HepG2 (cell line): ENCODE measurements at regions not wholly inside any gene's neighbourhood (a gene's known extent, or its start where the extent isn't known, plus 50 kb on each side); places are given as distances from the start of the nearest gene placed in this dataset.

ENCODE experiments used
- ATAC-seq: fragments of 200-7000 bp; cut with Tn5 transposase; 3 replicates; pipeline ENCODE4 v1.9.1; 2020; ENCODE audit warnings: mild to moderate bottlenecking, moderate library complexity
- BruUV-seq: library from RNA; stranded (reverse); fragments of 400-500 nt; replicated peaks from 2 replicates; lab custom pipeline; 2021; lab: Mats Ljungman, UMichigan
- CTCF ChIA-PET: fragments of 300-600 bp; formaldehyde crosslinking; extraction: SDS; loops from one replicate; lab custom pipeline; 2021; ENCODE audit warnings: low total read pairs, inconsistent platforms, low intra/inter-chr PET ratio; lab: Yijun Ruan, JAX
- POLR2A ChIA-PET: fragments of 350-600 bp; sonication (Branson Sonifier 250); formaldehyde crosslinking; loops from one replicate; lab custom pipeline; 2020; ENCODE audit warnings: antibody characterized with exemption, inconsistent platforms; lab: Yijun Ruan, JAX
- DNase-seq: peaks from one replicate; pipeline ENCODE4 v3.0.0-alpha.2; 2015; ENCODE audit warnings: low spot score
- FAIRE-seq: peaks from 3 replicates; lab custom pipeline; 2011; peaks lifted over from hg19 to GRCh38; lab: Jason Lieb, UNC
- H2AFZ ChIP-seq: one replicate; pipeline ENCODE4 v1.6.1; 2011; ENCODE audit warnings: low read length, inconsistent platforms
- H3K27ac ChIP-seq: fragments of 300-600 bp; 3 replicates; pipeline ENCODE4 v1.8.0; 2011; ENCODE audit warnings: mixed run types, mild to moderate bottlenecking, mixed read lengths, low read length, inconsistent platforms; ENCODE audit not compliant: insufficient read depth; ENCODE audit errors: extremely low read length
- H3K27me3 ChIP-seq, 2 experiments: fragments of 200-600 bp in 1 of 2; 2 replicates in 1 of 2; 3 replicates in 1 of 2; pipeline versions ENCODE4 v1.6.0 to v1.8.0; 2011; ENCODE audit warnings: low read length in 2 of 2, mild to moderate bottlenecking in 2 of 2, moderate library complexity in 2 of 2, inconsistent platforms in 1 of 2; ENCODE audit not compliant: insufficient read depth in 2 of 2, control insufficient read depth in 1 of 2
- H3K36me3 ChIP-seq, 2 experiments: fragments of 200-600 bp in 1 of 2; replicated peaks in 1 of 2; 2 replicates in 1 of 2; 3 replicates in 1 of 2; pipeline versions ENCODE4 v1.5.1 to v1.8.0; 2011; ENCODE audit warnings: low read length in 2 of 2, inconsistent platforms in 1 of 2; ENCODE audit not compliant: insufficient read depth in 2 of 2, control insufficient read depth in 1 of 2
- H3K4me1 ChIP-seq: 2 replicates; pipeline ENCODE4 v1.5.1; 2012; ENCODE audit warnings: low read length, inconsistent platforms; ENCODE audit not compliant: insufficient read depth
- H3K4me2 ChIP-seq: 2 replicates; pipeline ENCODE4 v1.6.0; 2011; ENCODE audit warnings: low read depth, low read length, inconsistent platforms
- H3K4me3 ChIP-seq, 3 experiments: fragments of 200-600 bp in 1 of 3; sonication (generic), shearing (Covaris generic) in 1 of 3; replicated peaks in 1 of 3; 2 replicates each; pipeline ENCODE4 v1.5.1; 2011 to 2016; ENCODE audit warnings: low read length in 3 of 3, inconsistent platforms in 2 of 3, low read depth in 2 of 3, mild to moderate bottlenecking in 2 of 3, control low read depth in 1 of 3, mixed read lengths in 1 of 3; ENCODE audit not compliant: insufficient read depth in 1 of 3
- H3K79me2 ChIP-seq: one replicate; pipeline ENCODE4 v1.6.1; 2011; ENCODE audit warnings: low read length, inconsistent platforms; ENCODE audit not compliant: insufficient read depth
- H3K9ac ChIP-seq: 2 replicates; pipeline ENCODE4 v1.6.0; 2011; ENCODE audit warnings: mild to moderate bottlenecking, low read depth, low read length, inconsistent platforms; ENCODE audit not compliant: insufficient read depth
- H3K9me3 ChIP-seq: 2 replicates; pipeline ENCODE4 v1.5.1; 2012; ENCODE audit warnings: mild to moderate bottlenecking, low read length
- H4K20me1 ChIP-seq: 2 replicates; pipeline ENCODE4 v1.6.0; 2011; ENCODE audit warnings: inconsistent platforms, mild to moderate bottlenecking, low read length, moderate library complexity; ENCODE audit not compliant: insufficient read depth
- CHD2 ChIP-seq: IDR thresholded peaks from 2 replicates; pipeline ENCODE4 v1.6.1; 2011; ENCODE audit warnings: low read depth, low read length, improper control_type of control experiment
- NONO ChIP-seq, 2 experiments: fragments of 450-650 bp in 1 of 2; sonication (generic) in 1 of 2; formaldehyde crosslinking in 1 of 2; IDR thresholded peaks in 1 of 2; conservative IDR thresholded peaks in 1 of 2; 2 replicates each; pipeline versions ENCODE4 v1.6.1 to v1.8.0; 2017 to 2022; ENCODE audit warnings: mild to moderate bottlenecking in 1 of 2, missing genetic modification reagents in 1 of 2, moderate library complexity in 1 of 2
- SALL1 ChIP-seq: sonication (generic); formaldehyde crosslinking; IDR thresholded peaks from 2 replicates; pipeline ENCODE4 v1.8.0; 2022; ENCODE audit warnings: mild to moderate bottlenecking, missing genetic modification reagents
- THAP11 ChIP-seq: IDR thresholded peaks from 2 replicates; pipeline ENCODE4 v1.6.1; 2016; ENCODE audit warnings: missing biosample characterization, missing genetic modification reagents
- ZBTB38 ChIP-seq: sonication (generic); formaldehyde crosslinking; IDR thresholded peaks from 2 replicates; pipeline ENCODE4 v1.5.1; 2020; ENCODE audit warnings: mild to moderate bottlenecking, missing genetic modification reagents
- ZFP1 ChIP-seq: IDR thresholded peaks from 2 replicates; pipeline ENCODE4 v1.6.1; 2016
- ZNF7 ChIP-seq: IDR thresholded peaks from 2 replicates; pipeline ENCODE4 v1.6.1; 2016; ENCODE audit warnings: missing biosample characterization, missing genetic modification reagents
- ZNF878 ChIP-seq: sonication (generic); formaldehyde crosslinking; IDR thresholded peaks from 2 replicates; pipeline ENCODE4 v1.8.1; 2023; ENCODE audit warnings: mild to moderate bottlenecking, missing genetic modification reagents, moderate library complexity
- WGBS: methylation state at CpG from one replicate; pipeline ENCODE4 v1.1.6; 2017; ENCODE audit warnings: low lambda C conversion rate; 5-methylcytosine and 5-hydroxymethylcytosine counted together
- in situ Hi-C: cut with HindIII; loops from 2 replicates; pipeline ENCODE4 v1.10.0; 2017; ENCODE audit warnings: low pct_unique_long_range_greater_than_20kb; ENCODE audit not compliant: extremely low pct_ligation_motif_present
- intact Hi-C: fragments of 100-400 bp; cut with micrococcal nuclease; formaldehyde crosslinking; loops from one replicate; pipeline ENCODE4 v1.10.0; 2022; ENCODE audit not compliant: unreplicated experiment
- TF ChIP-seq, protein P1 (sequence below): sonication (generic); formaldehyde crosslinking; conservative IDR thresholded peaks from 2 replicates; pipeline ENCODE4 v1.4.0; 2020; ENCODE audit warnings: missing genetic modification reagents

DNA sequence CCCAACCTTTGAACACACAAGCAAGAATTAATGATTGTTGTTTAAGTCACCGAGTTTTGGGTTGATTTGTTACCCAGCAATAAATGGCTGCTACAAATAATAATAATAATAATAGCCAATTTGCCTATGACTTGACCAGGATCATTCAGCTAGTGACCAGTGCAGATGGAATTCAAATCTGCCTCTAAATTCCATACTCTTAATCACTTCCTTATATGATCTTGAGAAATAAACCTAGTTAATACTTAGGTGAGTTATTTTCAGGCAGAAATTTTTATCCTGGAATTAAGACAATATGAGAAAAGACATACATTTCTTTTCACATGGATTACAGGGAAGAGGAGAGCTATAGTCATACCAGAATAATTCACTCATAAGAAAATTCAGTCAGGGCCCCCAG is 116.0 kb upstream of the GALNT15 start:
- DNase-seq (no peak), FAIRE-seq (no peak), ATAC-seq (no peak)
- Histone ChIP-seq H3K4me2 (no peak overlapping the region), H3K36me3 (no peaks in the 10 kb centered on the region), H2AFZ (no peak overlapping the region), H3K9me3 (no peaks in the 10 kb centered on the region), H3K4me3 (no peak overlapping the region), H3K4me1 (peaks cover 77% of the 10 kb centered on the region), H3K27me3 (no peaks in the 10 kb centered on the region), H3K27ac (no peak overlapping the region), H3K79me2 (no peaks in the 10 kb centered on the region), H4K20me1 (no peaks in the 10 kb centered on the region), H3K9ac (no peak overlapping the region)
- intact Hi-C loops (no loop called here), in situ Hi-C loops (no loop called here)
- TF ChIP-seq ZFP1 (CRISPR knock-in tag): no peak
- no peak for TF ChIP-seq NONO (IDR thresholded peaks at IDR 0.05)
- TF ChIP-seq NONO (CRISPR knock-in tag; conservative IDR thresholded peaks at IDR 0.05): no peak
- no peak for TF ChIP-seq CHD2
- TF ChIP-seq ZNF7 (CRISPR knock-in tag): no peak
- POLR2A ChIA-PET: interaction anchor here (1.0 to 4.0 kb wide), 3 partner anchors 12 to 193 kb away, joined by 3 to 60 read pairs (median 22); no protein-coding TSS in a partner anchor
- 100% methylated on average over 1 of the region's 1 CpG for WGBS
- CTCF ChIA-PET: no interaction called here
- no TSS peak for BruUV-seq

DNA sequence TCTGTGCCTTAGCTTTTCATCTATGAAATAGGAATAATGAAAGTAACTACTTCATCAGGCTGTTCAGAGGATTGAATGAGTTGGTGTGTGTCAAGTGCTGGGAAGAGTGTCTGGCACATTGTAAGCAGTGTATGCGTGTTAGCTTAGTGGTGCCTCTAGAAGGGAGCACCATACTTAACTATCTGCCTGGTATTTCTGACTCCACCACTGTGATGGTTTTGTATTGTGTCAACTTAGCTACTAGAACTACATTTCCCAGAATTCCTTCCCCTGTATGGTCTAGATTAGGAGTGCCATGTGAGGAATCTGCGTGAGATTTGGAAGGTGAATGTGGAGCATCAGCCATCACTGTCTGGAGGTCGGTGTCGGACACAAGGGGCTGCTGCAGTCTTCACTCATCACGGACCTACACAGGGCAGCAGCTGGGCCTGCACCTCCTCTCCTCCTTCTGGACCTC is 115.4 kb upstream of the GALNT15 start:
- DNase-seq (no peak), FAIRE-seq (no peak), ATAC-seq (no peak)
- no peaks in the 10 kb centered on the region for H3K36me3 ChIP-seq
- 97% methylated on average over 5 of the region's 5 CpGs for WGBS
- no peak overlapping the region for H2AFZ ChIP-seq
- H3K4me1 ChIP-seq: peaks cover 71% of the 10 kb centered on the region
- no TSS peak for BruUV-seq
- ChIA-PET CTCF (no interaction called here), POLR2A (interaction anchor here (1.0 to 4.0 kb wide), 4 partner anchors 11 to 193 kb away, joined by 3 to 60 read pairs (median 13); no protein-coding TSS in a partner anchor)
- intact Hi-C loops (no loop called here), in situ Hi-C loops (no loop called here)
- no peak overlapping the region for H3K4me3 ChIP-seq
- H3K9ac ChIP-seq: 0 out of 2 replicates have a peak overlapping the region, but pooled peaks have one; percentile 47
- peak overlapping the region; percentile 60 for H3K4me2 ChIP-seq
- H3K27me3 ChIP-seq: no peaks in the 10 kb centered on the region
- H3K79me2 ChIP-seq: no peaks in the 10 kb centered on the region
- no peaks in the 10 kb centered on the region for H3K9me3 ChIP-seq
- H4K20me1 ChIP-seq: no peaks in the 10 kb centered on the region
- peak overlapping the region; percentile 69 for H3K27ac ChIP-seq
- TF ChIP-seq SALL1 (CRISPR knock-in tag): 0 out of 2 replicates have a peak, but pooled peaks have one; percentile 20
- TF ChIP-seq THAP11: peak; percentile 93
- TF ChIP-seq ZBTB38 (CRISPR knock-in tag): no peak
- TF ChIP-seq ZNF878 (CRISPR knock-in tag): no peak
- TF ChIP-seq, protein P1, sequence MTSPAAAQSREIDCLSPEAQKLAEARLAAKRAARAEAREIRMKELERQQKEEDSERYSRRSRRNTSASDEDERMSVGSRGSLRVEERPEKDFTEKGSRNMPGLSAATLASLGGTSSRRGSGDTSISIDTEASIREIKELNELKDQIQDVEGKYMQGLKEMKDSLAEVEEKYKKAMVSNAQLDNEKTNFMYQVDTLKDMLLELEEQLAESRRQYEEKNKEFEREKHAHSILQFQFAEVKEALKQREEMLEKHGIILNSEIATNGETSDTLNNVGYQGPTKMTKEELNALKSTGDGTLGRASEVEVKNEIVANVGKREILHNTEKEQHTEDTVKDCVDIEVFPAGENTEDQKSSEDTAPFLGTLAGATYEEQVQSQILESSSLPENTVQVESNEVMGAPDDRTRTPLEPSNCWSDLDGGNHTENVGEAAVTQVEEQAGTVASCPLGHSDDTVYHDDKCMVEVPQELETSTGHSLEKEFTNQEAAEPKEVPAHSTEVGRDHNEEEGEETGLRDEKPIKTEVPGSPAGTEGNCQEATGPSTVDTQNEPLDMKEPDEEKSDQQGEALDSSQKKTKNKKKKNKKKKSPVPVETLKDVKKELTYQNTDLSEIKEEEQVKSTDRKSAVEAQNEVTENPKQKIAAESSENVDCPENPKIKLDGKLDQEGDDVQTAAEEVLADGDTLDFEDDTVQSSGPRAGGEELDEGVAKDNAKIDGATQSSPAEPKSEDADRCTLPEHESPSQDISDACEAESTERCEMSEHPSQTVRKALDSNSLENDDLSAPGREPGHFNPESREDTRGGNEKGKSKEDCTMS (CRISPR knock-in tag): no peak
